HK-2 (cell line): ENCODE measurements at regions not wholly inside any gene's neighbourhood (a gene's known extent, or its start where the extent isn't known, plus 50 kb on each side); places are given as distances from the start of the nearest gene placed in this dataset.
A peak's percentile ranks its signal among the peaks of the same experiment; 100 is the strongest.

Experiments
- DNase-seq: peaks from one replicate; pipeline ENCODE4 v3.0.0-alpha.2; 2018; ENCODE audit not compliant: unreplicated experiment

GRCh38 chr14:97264516-97265230, 467.5 kb downstream of the VRK1 start:
- DNase-seq, result no peak

GRCh38 chr14:97266653-97267052, 469.5 kb downstream of the VRK1 start:
- peak; percentile 45 for DNase-seq

GRCh38 chr14:97267509-97267908, 470.3 kb downstream of the VRK1 start:
- DNase-seq, result no peak

DNA sequence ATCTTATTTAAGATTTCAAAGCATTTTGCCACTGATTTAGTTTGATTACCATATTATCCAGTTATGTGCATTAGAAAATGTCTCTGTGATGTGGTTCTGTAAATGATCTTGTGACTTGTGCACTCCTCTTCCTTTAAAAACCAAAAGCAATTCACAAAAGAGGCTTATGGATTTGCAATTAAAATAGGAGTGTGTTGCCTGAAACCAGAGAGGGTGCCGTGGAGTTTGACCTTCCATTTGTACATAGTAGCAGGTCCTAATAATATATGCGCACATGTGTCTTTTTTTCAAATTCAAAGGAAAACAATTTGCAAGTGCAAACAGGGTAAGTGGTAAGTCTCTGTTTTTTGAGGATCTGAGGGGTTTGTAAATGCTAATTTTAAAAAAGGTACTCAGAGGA, 470.9 kb downstream of the VRK1 start:
- DNase-seq, result no peak

- DNase-seq, result no peak
Observed at GRCh38 chr14:97270308-97270707, 473.1 kb downstream of the VRK1 start.

GRCh38 chr14:97271451-97271960, 474.3 kb downstream of the VRK1 start:
- no peak for DNase-seq

- no peak for DNase-seq
Observed at GRCh38 chr14:97273540-97273939, 476.4 kb downstream of the VRK1 start.

DNA sequence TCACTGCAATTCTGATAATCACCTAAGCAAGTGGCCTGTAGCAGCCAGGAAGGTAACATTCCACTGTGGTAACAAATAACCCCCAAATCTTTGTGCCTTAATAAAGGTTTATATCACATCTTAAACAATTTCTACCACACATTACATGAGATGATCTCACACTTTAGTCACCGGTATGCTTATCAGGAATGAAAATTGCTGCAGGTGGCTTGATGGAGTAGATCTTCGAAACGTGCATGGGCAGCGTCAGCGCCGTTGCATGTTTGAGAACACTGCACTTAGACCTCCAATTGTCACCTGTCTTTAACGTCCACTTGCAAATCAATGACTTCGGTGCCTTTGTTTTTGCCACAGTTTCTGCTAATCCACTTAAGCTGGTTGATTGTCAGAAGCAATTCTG, 477.4 kb downstream of the VRK1 start:
- no peak for DNase-seq

GRCh38 chr14:97275276-97275675, 478.1 kb downstream of the VRK1 start:
- no peak for DNase-seq

DNA sequence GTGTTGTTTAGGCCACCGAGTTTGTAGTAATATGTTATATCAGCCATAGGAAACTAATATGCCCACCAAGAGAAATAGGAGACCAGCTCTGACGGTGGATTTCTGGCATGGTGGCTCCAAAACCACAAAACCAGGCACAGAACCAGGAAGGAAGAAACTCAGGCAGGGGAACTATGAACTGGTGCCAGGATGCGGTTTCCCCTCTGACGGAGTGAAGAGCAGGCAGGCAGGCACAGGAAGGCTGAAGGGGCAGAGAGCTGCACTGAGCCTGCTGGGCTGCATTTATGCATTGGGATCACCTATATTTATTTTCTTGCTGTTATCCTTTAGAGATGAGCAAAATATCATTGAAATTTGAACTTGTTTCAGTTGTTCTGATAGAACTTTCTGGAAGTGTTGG, 479.4 kb downstream of the VRK1 start:
- DNase-seq, result no peak

- DNase-seq, result no peak
Observed at GRCh38 chr14:97277711-97278110, 480.5 kb downstream of the VRK1 start.

DNA sequence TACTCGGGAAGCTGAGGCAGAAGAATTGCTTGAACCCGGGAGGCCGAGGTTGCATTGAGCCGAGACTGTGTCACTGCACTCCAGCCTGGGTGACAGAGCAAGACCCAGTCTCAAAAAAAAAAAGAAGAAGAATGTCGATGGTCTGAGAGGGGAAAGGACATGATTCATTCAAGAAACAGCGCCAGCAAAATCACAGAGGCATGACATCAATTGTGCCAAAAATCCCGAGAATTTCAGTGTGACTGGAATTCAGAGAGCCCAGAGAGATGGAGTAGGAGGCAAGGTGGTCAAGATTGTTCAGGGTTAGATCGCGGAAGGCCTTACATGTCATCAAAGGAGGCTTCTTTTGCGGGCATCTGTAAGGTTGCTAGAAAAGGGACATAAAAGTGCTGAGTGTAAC, 483.3 kb downstream of the VRK1 start:
- DNase-seq, result peak; percentile 56

GRCh38 chr14:97281741-97282140, 484.6 kb downstream of the VRK1 start:
- no peak for DNase-seq

- no peak for DNase-seq
Observed at GRCh38 chr14:97282210-97283004, 485.2 kb downstream of the VRK1 start.

DNA sequence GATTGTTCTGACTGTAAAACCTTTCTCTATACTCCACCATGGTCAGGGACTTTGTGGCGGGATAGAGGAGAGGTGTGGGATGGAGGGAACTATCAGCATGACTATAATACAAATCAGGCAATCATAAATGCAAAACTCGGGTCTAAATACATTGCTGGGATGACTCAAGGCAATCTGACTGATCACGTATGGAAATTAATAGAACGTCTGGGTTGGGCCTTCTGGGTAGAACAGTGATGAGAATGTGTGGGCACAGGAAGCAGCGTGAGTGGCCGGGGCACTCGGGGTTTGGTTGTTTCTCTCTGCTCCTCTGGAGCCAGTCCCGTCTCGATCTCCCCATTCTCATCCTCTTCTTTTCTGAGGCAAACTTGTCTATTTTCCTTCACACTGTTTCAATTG, 485.8 kb downstream of the VRK1 start:
- DNase-seq, result no peak

DNA sequence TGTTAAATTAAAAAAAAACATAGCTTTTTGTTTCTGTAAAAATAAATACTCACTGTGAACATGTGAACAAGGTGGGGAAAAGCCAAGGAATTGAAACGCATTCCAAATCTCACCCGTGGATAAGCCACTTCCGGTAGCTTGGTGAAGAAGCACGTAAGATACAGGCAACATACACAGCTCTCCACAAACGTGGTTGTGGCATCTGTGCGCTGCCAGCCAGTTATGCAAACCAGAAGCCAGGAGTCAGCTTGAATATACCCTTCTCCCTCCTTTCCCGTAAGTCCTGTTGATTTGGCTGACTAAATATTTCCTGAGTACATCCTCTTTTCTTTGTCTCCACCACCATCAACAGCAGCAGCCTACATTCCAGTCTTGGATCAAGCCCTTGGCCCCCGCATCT, 486.2 kb downstream of the VRK1 start:
- no peak for DNase-seq

DNA sequence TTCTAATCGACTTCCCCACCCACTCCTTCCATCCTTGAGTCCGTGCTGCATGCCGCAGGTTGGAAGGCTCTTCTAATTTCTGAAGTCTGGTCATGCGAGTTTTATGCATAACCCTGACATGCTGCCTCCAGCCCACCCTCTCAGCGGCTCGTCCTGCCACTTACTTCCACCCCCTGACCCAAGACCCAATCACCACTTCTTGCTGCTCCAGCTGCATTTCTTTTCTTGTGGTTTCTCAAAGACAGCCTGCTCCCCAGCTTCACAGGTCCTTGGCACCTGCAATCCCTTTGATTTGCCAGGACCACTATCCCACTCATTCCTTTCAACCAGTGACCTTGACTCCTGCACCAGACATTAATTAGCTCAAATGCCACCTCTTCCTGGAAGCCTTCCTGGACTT, 486.7 kb downstream of the VRK1 start:
- DNase-seq, result no peak

GRCh38 chr14:97287956-97288355, 490.8 kb downstream of the VRK1 start:
- DNase-seq, result no peak

DNA sequence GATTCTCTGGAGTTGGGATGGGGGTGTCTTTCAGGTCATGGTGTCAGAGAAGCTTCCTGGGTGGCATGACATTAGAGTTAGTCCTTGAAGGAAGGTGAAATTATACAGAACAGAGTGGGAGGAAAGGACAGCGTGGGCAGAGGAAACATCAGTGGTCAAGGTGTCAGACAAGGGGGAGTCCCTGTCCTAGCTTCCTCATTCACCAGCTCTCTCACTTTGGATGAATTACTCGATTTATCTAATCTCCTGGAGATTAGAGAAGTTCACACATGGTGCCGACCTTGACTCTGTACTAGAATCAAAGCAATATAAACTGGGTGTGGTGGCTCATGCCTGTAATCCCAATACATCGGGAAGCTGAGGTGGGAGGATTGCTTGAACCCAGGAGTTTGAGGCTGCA, 492.9 kb downstream of the VRK1 start:
- no peak for DNase-seq

GRCh38 chr14:97290977-97291376, 493.8 kb downstream of the VRK1 start:
- no peak for DNase-seq

GRCh38 chr14:97293659-97294058, 496.5 kb downstream of the VRK1 start:
- DNase-seq, result no peak

GRCh38 chr14:97295108-97295710, 498.0 kb downstream of the VRK1 start:
- DNase-seq, result no peak

DNA sequence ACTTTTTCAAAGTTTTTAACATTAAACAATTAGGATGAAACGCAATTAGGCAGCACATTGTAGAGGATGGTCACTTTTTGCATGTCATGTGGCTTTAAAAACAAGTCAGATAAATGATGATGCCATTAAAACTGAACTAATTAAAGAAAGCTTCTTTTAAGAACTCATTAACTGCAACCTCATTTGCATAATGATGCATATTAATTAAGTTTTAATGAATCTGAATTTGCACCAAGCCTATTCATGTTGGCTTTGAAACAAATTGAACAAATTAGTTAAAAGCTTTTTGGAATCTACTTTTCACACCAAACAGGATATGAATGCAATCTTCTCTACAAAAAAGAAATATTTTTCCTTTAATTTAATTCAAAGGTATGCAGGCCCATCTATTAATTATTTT, 499.0 kb downstream of the VRK1 start:
- DNase-seq, result no peak
